ENCODE measurements at regions not wholly inside any gene's neighbourhood (a gene's known extent, or its start where the extent isn't known, plus 50 kb on each side); places are given as distances from the start of the nearest gene placed in this dataset.

DNA sequence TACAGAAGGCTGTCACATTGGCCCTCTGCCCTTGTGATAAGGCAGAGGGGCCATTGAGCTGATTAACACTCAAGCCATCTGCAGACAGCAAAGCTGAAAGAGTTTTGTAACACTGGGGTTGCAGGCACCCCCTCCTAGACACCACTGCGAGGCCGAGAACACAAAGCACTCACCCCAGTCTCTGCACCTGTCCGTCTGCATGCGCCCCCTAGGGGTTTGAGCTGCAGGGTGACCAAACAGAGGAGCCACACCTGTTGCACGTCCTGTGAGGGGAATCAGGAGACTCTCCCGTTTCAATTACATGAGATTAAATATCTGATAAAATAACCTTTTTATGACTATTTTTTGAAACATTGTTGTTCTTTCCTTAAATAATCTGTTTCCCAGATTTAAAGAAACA lies 1180.4 kb downstream of the CDH9 start:
- TF ChIP-seq ZNF274 (IDR thresholded peaks at IDR 0.05; ENCODE audit: low read depth, low read length) = no peak
- no peak for TF ChIP-seq YY1 (IDR thresholded peaks at IDR 0.05; ENCODE audit: insufficient read depth, insufficient read length)

Measured in NT2/D1 (cell line).